CD4-positive, alpha-beta T cell treated with Interleukin-6 for 4 hours (primary cell): ENCODE measurements at regions not wholly inside any gene's neighbourhood (a gene's known extent, or its start where the extent isn't known, plus 50 kb on each side); places are given as distances from the start of the nearest gene placed in this dataset.

Experiments used
- DNase-seq: peaks from one replicate; pipeline ENCODE4 v3.0.0-alpha.2; 2020; ENCODE audit warnings: mixed read lengths

- no peak for DNase-seq
Measured at GRCh38 chr4:121519236-121519838, 138.5 kb upstream of the QRFPR start.

- DNase-seq, result no peak
Measured at GRCh38 chr4:121517241-121517640, 136.4 kb upstream of the QRFPR start.

GRCh38 chr4:121514443-121514842 is 133.6 kb upstream of the QRFPR start:
- no peak for DNase-seq

- no peak for DNase-seq
Measured at GRCh38 chr4:121510341-121510874, 129.6 kb upstream of the QRFPR start.

- no peak for DNase-seq
Measured at GRCh38 chr4:121485190-121485804, 104.5 kb upstream of the QRFPR start.

- peak; percentile 3 for DNase-seq
Measured at GRCh38 chr4:121484633-121485032, 103.8 kb upstream of the QRFPR start.

GRCh38 chr4:121479808-121480207 is 99.0 kb upstream of the QRFPR start:
- no peak for DNase-seq

GRCh38 chr4:121477480-121477879 is 96.7 kb upstream of the QRFPR start:
- no peak for DNase-seq

- DNase-seq, result no peak
Measured at GRCh38 chr4:121477079-121477478, 96.3 kb upstream of the QRFPR start.

- no peak for DNase-seq
Measured at GRCh38 chr4:121472937-121473721, 92.3 kb upstream of the QRFPR start.

- DNase-seq, result no peak
Measured at GRCh38 chr4:121464854-121465253, 84.0 kb upstream of the QRFPR start.

- DNase-seq, result peak; percentile 22
Measured at GRCh38 chr4:121462660-121463261, 81.9 kb upstream of the QRFPR start.

GRCh38 chr4:121459026-121459425 is 78.2 kb upstream of the QRFPR start:
- DNase-seq, result no peak

GRCh38 chr4:121457278-121457875 is 76.6 kb upstream of the QRFPR start:
- DNase-seq, result no peak

- no peak for DNase-seq
Measured at GRCh38 chr4:121455285-121455684, 74.5 kb upstream of the QRFPR start.

GRCh38 chr4:121454251-121454979 is 73.6 kb upstream of the QRFPR start:
- DNase-seq, result no peak

- DNase-seq, result no peak
Measured at GRCh38 chr4:121451310-121451709, 70.5 kb upstream of the QRFPR start.

- DNase-seq, result no peak
Measured at GRCh38 chr4:121449416-121449815, 68.6 kb upstream of the QRFPR start.

GRCh38 chr4:121448231-121448630 is 67.4 kb upstream of the QRFPR start:
- DNase-seq, result no peak

- no peak for DNase-seq
Measured at GRCh38 chr4:121439669-121440068, 58.9 kb upstream of the QRFPR start.
